H1 (cell line): ENCODE measurements at regions not wholly inside any gene's neighbourhood (a gene's known extent, or its start where the extent isn't known, plus 50 kb on each side); places are given as distances from the start of the nearest gene placed in this dataset.
A peak's percentile ranks its signal among the peaks of the same experiment; 100 is the strongest.

Experiments used
- CTCF ChIA-PET: fragments of 300-600 bp; sonication (Branson Sonifier 250); formaldehyde crosslinking; loops from one replicate; lab custom pipeline; 2021; ENCODE audit not compliant: partially characterized antibody; lab: Charles Lee
- POLR2A ChIA-PET: fragments of 300-600 bp; sonication (Branson Sonifier 250); formaldehyde crosslinking; loops from one replicate; lab custom pipeline; 2021; ENCODE audit warnings: inconsistent platforms; ENCODE audit not compliant: partially characterized antibody; lab: Charles Lee
- DNase-seq, 2 experiments: peaks; one replicate each; pipeline versions ENCODE4 v3.0.0 to v3.0.0-alpha.2; 2010 to 2022; ENCODE audit warnings: low spot score in 2 of 2, low read depth in 1 of 2, mixed read lengths in 1 of 2
- FAIRE-seq: peaks from 2 replicates; lab custom pipeline; 2011; peaks lifted over from hg19 to GRCh38; lab: Jason Lieb, UNC
- H2AFZ ChIP-seq: 2 replicates; pipeline ENCODE4 v1.8.1; 2012; ENCODE audit warnings: low read length, inconsistent platforms
- H2AK5ac ChIP-seq: 2 replicates; pipeline ENCODE4 v1.6.1; 2013; ENCODE audit warnings: low read depth, low read length
- H2BK120ac ChIP-seq: replicated peaks from 2 replicates; pipeline ENCODE3; 2013; ENCODE audit warnings: low read depth, low read length, inconsistent platforms
- H2BK12ac ChIP-seq: 2 replicates; pipeline ENCODE4 v1.6.1; 2013; ENCODE audit warnings: low read depth, low read length
- H2BK15ac ChIP-seq: 2 replicates; pipeline ENCODE4 v1.6.1; 2013; ENCODE audit warnings: low read length
- H2BK20ac ChIP-seq: 2 replicates; pipeline ENCODE4 v1.6.1; 2013; ENCODE audit warnings: low read length
- H2BK5ac ChIP-seq: 2 replicates; pipeline ENCODE4 v1.6.1; 2013; ENCODE audit warnings: low read depth, low read length
- H3K14ac ChIP-seq: 2 replicates; pipeline ENCODE4 v1.6.1; 2013; ENCODE audit warnings: inconsistent platforms; ENCODE audit not compliant: insufficient read length
- H3K18ac ChIP-seq: 2 replicates; pipeline ENCODE4 v1.6.1; 2013; ENCODE audit warnings: low read length; ENCODE audit errors: extremely low read depth
- H3K23ac ChIP-seq: 2 replicates; pipeline ENCODE4 v1.6.1; 2013; ENCODE audit warnings: inconsistent platforms; ENCODE audit not compliant: insufficient read length
- H3K23me2 ChIP-seq: 2 replicates; pipeline ENCODE4 v1.6.1; 2013; ENCODE audit warnings: low read depth, low read length
- H3K27ac ChIP-seq: 2 replicates; pipeline ENCODE4 v1.6.1; 2011; ENCODE audit warnings: low read depth, low read length, inconsistent platforms
- H3K27me3 ChIP-seq, 4 experiments: replicated peaks in 1 of 4; 1 replicate in 1 of 4; 2 replicates in 3 of 4; pipeline versions ENCODE4 v1.6.1 to v1.8.1; 2011 to 2013; ENCODE audit warnings: low read length in 3 of 4, mild to moderate bottlenecking in 3 of 4, inconsistent platforms in 2 of 4, mixed read lengths in 2 of 4, moderate library complexity in 1 of 4; ENCODE audit not compliant: control insufficient read depth in 3 of 4, insufficient read depth in 3 of 4; ENCODE audit errors: extremely low read depth in 1 of 4
- H3K36me3 ChIP-seq, 4 experiments: 2 replicates each; pipeline versions ENCODE4 v1.6.1 to v1.8.1; 2011 to 2013; ENCODE audit warnings: mild to moderate bottlenecking in 4 of 4, low read length in 3 of 4, moderate library complexity in 2 of 4, control low read depth in 1 of 4, inconsistent platforms in 1 of 4; ENCODE audit not compliant: insufficient read depth in 4 of 4, control insufficient read depth in 2 of 4
- H3K4ac ChIP-seq: replicated peaks from 2 replicates; pipeline ENCODE3; 2013; ENCODE audit warnings: low read length, low read depth, mixed read lengths, inconsistent platforms; ENCODE audit not compliant: insufficient read length
- H3K4me1 ChIP-seq, 4 experiments: replicated peaks in 1 of 4; 1 replicate in 1 of 4; 2 replicates in 3 of 4; pipeline versions ENCODE4 v1.6.1 to v1.8.1; 2011 to 2013; ENCODE audit warnings: low read length in 3 of 4, inconsistent platforms in 2 of 4, mixed read lengths in 1 of 4; ENCODE audit not compliant: insufficient read depth in 4 of 4, control insufficient read depth in 3 of 4
- H3K4me2 ChIP-seq, 2 experiments: 2 replicates each; pipeline versions ENCODE4 v1.6.1 to v1.8.1; 2011 to 2013; ENCODE audit warnings: low read depth in 2 of 2, low read length in 2 of 2, control low read depth in 1 of 2, inconsistent platforms in 1 of 2, mild to moderate bottlenecking in 1 of 2; ENCODE audit not compliant: insufficient read depth in 1 of 2
- H3K4me3 ChIP-seq, 4 experiments: fragments of 200-600, 300-600 bp in 1 of 4; sonication (generic), shearing (Covaris generic), sonication (Bioruptor Twin) in 1 of 4; 2 replicates each; pipeline versions ENCODE4 v1.5.1 to v1.8.1; 2011 to 2016; ENCODE audit warnings: low read length in 4 of 4, low read depth in 3 of 4, control low read depth in 2 of 4, inconsistent platforms in 2 of 4, mild to moderate bottlenecking in 2 of 4, mixed read lengths in 1 of 4, moderate library complexity in 1 of 4; ENCODE audit not compliant: insufficient read depth in 2 of 4; ENCODE audit errors: extremely low read depth in 1 of 4
- H3K56ac ChIP-seq: replicated peaks from 2 replicates; pipeline ENCODE3; 2013; ENCODE audit warnings: low read depth, mild to moderate bottlenecking, mixed read lengths, low read length, inconsistent platforms; ENCODE audit not compliant: insufficient read length
- H3K79me1 ChIP-seq: 2 replicates; pipeline ENCODE4 v1.6.1; 2013; ENCODE audit warnings: low read depth, low read length, control low read depth
- H3K79me2 ChIP-seq, 2 experiments: 2 replicates each; pipeline versions ENCODE4 v1.6.1 to v1.8.1; 2012 to 2013; ENCODE audit warnings: low read length in 2 of 2, mild to moderate bottlenecking in 2 of 2, inconsistent platforms in 1 of 2; ENCODE audit not compliant: insufficient read depth in 2 of 2, control insufficient read depth in 1 of 2
- H3K9ac ChIP-seq, 4 experiments: replicated peaks in 1 of 4; 1 replicate in 1 of 4; 2 replicates in 3 of 4; pipeline versions ENCODE4 v1.6.1 to v1.8.1; 2011 to 2013; ENCODE audit warnings: low read depth in 3 of 4, low read length in 3 of 4, control low read depth in 2 of 4, mild to moderate bottlenecking in 2 of 4, moderate library complexity in 2 of 4, inconsistent platforms in 1 of 4; ENCODE audit errors: extremely low read depth in 1 of 4
- H3K9me3 ChIP-seq, 2 experiments: 2 replicates each; pipeline versions ENCODE4 v1.6.1 to v1.8.1; 2012 to 2013; ENCODE audit warnings: mild to moderate bottlenecking in 2 of 2, moderate library complexity in 2 of 2, control low read depth in 1 of 2, inconsistent platforms in 1 of 2, low read depth in 1 of 2, low read length in 1 of 2, mixed read lengths in 1 of 2; ENCODE audit not compliant: insufficient read depth in 2 of 2
- H4K20me1 ChIP-seq, 2 experiments: replicated peaks in 1 of 2; 2 replicates each; pipeline versions ENCODE3 to v1.8.1; 2011 to 2013; ENCODE audit warnings: inconsistent platforms in 2 of 2, low read length in 2 of 2, mild to moderate bottlenecking in 1 of 2; ENCODE audit not compliant: insufficient read depth in 2 of 2, control insufficient read depth in 1 of 2
- H4K5ac ChIP-seq: 2 replicates; pipeline ENCODE4 v1.6.1; 2013; ENCODE audit warnings: low read length, low read depth, mixed read lengths, inconsistent platforms; ENCODE audit not compliant: insufficient read length
- H4K8ac ChIP-seq: 2 replicates; pipeline ENCODE4 v1.8.0; 2013; ENCODE audit warnings: mild to moderate bottlenecking, moderate library complexity, low read length, inconsistent platforms; ENCODE audit not compliant: insufficient read depth; ENCODE audit errors: extremely low read depth
- H4K91ac ChIP-seq: replicated peaks from 2 replicates; pipeline ENCODE3; 2013; ENCODE audit warnings: low read length, mixed read lengths, inconsistent platforms; ENCODE audit not compliant: insufficient read length
- BRCA1 ChIP-seq: IDR thresholded peaks from 2 replicates; pipeline ENCODE4 v1.6.1; 2012; ENCODE audit warnings: low read depth, low read length, improper control_type of control experiment
- CTBP2 ChIP-seq: IDR thresholded peaks from 2 replicates; pipeline ENCODE4 v1.7.0; 2011; ENCODE audit warnings: borderline replicate concordance, mild to moderate bottlenecking, moderate library complexity, mixed read lengths, low read length; ENCODE audit not compliant: insufficient read depth, insufficient read length
- JUN ChIP-seq: IDR thresholded peaks from 2 replicates; pipeline ENCODE4 v1.6.1; 2011; ENCODE audit warnings: low read depth, mild to moderate bottlenecking, improper control_type of control experiment, low read length
- KDM1A ChIP-seq: fragments of 200-600, 300-600 bp; sonication (generic); IDR thresholded peaks from 2 replicates; pipeline ENCODE4 v1.7.1; 2016; ENCODE audit warnings: mild to moderate bottlenecking, low read length, borderline replicate concordance
- POLR2A ChIP-seq, 2 experiments: IDR thresholded peaks; 1 replicate in 1 of 2; 2 replicates in 1 of 2; pipeline ENCODE4 v1.6.1; 2011; ENCODE audit warnings: low read depth in 2 of 2, low read length in 2 of 2, mild to moderate bottlenecking in 2 of 2; ENCODE audit errors: control extremely low read depth in 1 of 2
- RNF2 ChIP-seq: fragments of 200-900, 300-1000 bp; sonication (generic); IDR thresholded peaks from 2 replicates; pipeline ENCODE4 v1.7.1; 2016; ENCODE audit warnings: borderline replicate concordance, low read depth, mild to moderate bottlenecking, antibody characterized with exemption, low read length; ENCODE audit not compliant: poor library complexity, severe bottlenecking; ENCODE audit errors: missing control alignments
- RXRA ChIP-seq: IDR thresholded peaks from 2 replicates; pipeline ENCODE4 v1.6.1; 2011; ENCODE audit warnings: low read depth, mild to moderate bottlenecking, low read length, moderate library complexity; ENCODE audit not compliant: insufficient read depth
- SRF ChIP-seq: IDR thresholded peaks from 2 replicates; pipeline ENCODE4 v1.6.1; 2011; ENCODE audit warnings: mild to moderate bottlenecking, low read depth, low read length, moderate library complexity
- ZNF274 ChIP-seq: IDR thresholded peaks from 2 replicates; pipeline ENCODE4 v1.7.0; 2012; ENCODE audit warnings: low read length, borderline replicate concordance; ENCODE audit errors: extremely low read depth
- WGBS, 2 experiments: shearing (Covaris generic) in 1 of 2; methylation state at CpG; one replicate each; pipeline versions ENCODE4 v1.1.6 to v1.1.7; 2013 to 2015; ENCODE audit warnings: low lambda C conversion rate in 2 of 2, mixed read lengths in 2 of 2, inconsistent platforms in 1 of 2, low coverage in 1 of 2, missing lambda C conversion rate in 1 of 2; ENCODE audit not compliant: insufficient replicate concordance in 2 of 2, insufficient coverage in 1 of 2, insufficient read length in 1 of 2; ENCODE audit errors: extremely low coverage in 1 of 2, missing lambda C conversion rate in 1 of 2; 5-methylcytosine and 5-hydroxymethylcytosine counted together
- TF ChIP-seq, protein P1 (sequence below): IDR thresholded peaks from 2 replicates; pipeline ENCODE4 v1.6.1; 2012; ENCODE audit warnings: low read length, inconsistent platforms
- TF ChIP-seq, protein P2 (sequence below): IDR thresholded peaks from 2 replicates; pipeline ENCODE4 v1.6.1; 2011; ENCODE audit warnings: low read depth, mild to moderate bottlenecking, low read length; ENCODE audit not compliant: insufficient read depth

DNA sequence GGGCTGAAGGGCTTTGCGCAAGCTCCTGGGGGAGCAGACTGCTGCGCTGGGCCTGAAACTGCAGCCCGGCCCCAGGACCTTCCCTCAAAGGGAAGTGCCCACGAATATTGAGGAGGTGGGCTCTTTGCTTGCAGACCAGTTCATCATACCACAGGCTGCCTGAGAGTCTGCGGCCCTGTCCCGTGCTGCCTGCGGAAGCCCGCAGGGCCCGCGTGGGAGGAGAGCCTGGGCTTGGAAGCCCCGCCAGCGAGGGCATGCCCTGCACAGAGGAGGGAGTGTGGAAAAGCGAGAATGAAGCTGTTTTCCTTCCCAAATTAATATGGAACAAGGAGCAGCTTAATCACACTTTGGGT, 83.6 kb upstream of the MKI67 start:
- CTCF ChIA-PET, result interaction anchor here (0.6 to 2.3 kb wide), 14 partner anchors 8 to 1322 kb away, joined by 3 to 12 read pairs (median 4); no protein-coding TSS in a partner anchor
- peak overlapping the region in 2 of 4 experiments; percentile 46 to 80; a peak in 3 of 8 replicates for H3K4me3 ChIP-seq
- TF ChIP-seq KDM1A (no peak), RXRA (no peak), CTBP2 (no peak), BRCA1 (no peak), POLR2A (IDR thresholded peaks at IDR 0.05; ENCODE audit: control extremely low read depth in 1 of 2, low read depth in 2 of 2, low read length in 2 of 2) (no peak), RNF2 (no peak), SRF (no peak), ZNF274 (no peak), JUN (no peak)
- TF ChIP-seq, protein P1, sequence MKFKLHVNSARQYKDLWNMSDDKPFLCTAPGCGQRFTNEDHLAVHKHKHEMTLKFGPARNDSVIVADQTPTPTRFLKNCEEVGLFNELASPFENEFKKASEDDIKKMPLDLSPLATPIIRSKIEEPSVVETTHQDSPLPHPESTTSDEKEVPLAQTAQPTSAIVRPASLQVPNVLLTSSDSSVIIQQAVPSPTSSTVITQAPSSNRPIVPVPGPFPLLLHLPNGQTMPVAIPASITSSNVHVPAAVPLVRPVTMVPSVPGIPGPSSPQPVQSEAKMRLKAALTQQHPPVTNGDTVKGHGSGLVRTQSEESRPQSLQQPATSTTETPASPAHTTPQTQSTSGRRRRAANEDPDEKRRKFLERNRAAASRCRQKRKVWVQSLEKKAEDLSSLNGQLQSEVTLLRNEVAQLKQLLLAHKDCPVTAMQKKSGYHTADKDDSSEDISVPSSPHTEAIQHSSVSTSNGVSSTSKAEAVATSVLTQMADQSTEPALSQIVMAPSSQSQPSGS, result no peak
- TF ChIP-seq, protein P2, sequence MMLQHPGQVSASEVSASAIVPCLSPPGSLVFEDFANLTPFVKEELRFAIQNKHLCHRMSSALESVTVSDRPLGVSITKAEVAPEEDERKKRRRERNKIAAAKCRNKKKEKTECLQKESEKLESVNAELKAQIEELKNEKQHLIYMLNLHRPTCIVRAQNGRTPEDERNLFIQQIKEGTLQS, result no peak

More for the DNA sequence above, 83.6 kb upstream of the MKI67 start:
- Histone ChIP-seq H2BK15ac (no peak overlapping the region), H4K91ac (no peak overlapping the region), H3K79me1 (no peaks in the 10 kb centered on the region), H4K8ac (no peak overlapping the region), H4K20me1 (no peaks in the 10 kb centered on the region), H3K56ac (no peak overlapping the region), H3K36me3 (no peaks in the 10 kb centered on the region), H3K9ac (no peak overlapping the region), H3K27ac (no peak overlapping the region), H3K23me2 (peaks cover 6% of the 10 kb centered on the region; the same call in 1 of the 2 replicates), H2AK5ac (no peak overlapping the region), H3K4ac (no peak overlapping the region), H3K14ac (no peak overlapping the region), H2BK5ac (no peak overlapping the region), H2AFZ (no peak overlapping the region), H3K9me3 (no peaks in the 10 kb centered on the region), H3K4me2 (0 out of 4 replicates have a peak overlapping the region, but pooled peaks of 1 of the 2 experiments have one; percentile 23), H3K79me2 (no peaks in the 10 kb centered on the region), H2BK20ac (no peak overlapping the region), H3K23ac (no peak overlapping the region), H4K5ac (no peak overlapping the region), H2BK120ac (no peak overlapping the region), H2BK12ac (no peak overlapping the region), H3K4me1 (peaks cover 0 to 7% (median 5%) of the 10 kb centered on the region in 4 experiments; a peak in 4 of 7 replicates), H3K27me3 (peaks cover 0 to 12% (median 8%) of the 10 kb centered on the region in 4 experiments; a peak in 6 of 7 replicates), H3K18ac (no peak overlapping the region)
- DNase-seq, result no peak
- 94% methylated on average over 13 of the region's 13 CpGs; no CpG with 5 or more reads in 1 of the 2 experiments for WGBS, 2 experiments
- POLR2A ChIA-PET, result no interaction called here
- FAIRE-seq, result no peak
